Caco-2 (cell line): ENCODE measurements at regions not wholly inside any gene's neighbourhood (a gene's known extent, or its start where the extent isn't known, plus 50 kb on each side); places are given as distances from the start of the nearest gene placed in this dataset.

Source experiments
- BruUV-seq: library from RNA; stranded (reverse); fragments of 400-500 nt; replicated peaks from 2 replicates; lab custom pipeline; 2021; lab: Mats Ljungman, UMichigan
- CTCF ChIA-PET: fragments of 300-600 bp; sonication (Branson Sonifier 250); formaldehyde crosslinking; loops from one replicate; lab custom pipeline; 2022; ENCODE audit warnings: antibody characterized with exemption; lab: Charles Lee
- POLR2A ChIA-PET: fragments of 300-600 bp; sonication (Branson Sonifier 250); formaldehyde crosslinking; loops from one replicate; lab custom pipeline; 2022; ENCODE audit warnings: antibody characterized with exemption; lab: Charles Lee
- DNase-seq, 2 experiments: peaks; one replicate each; pipeline versions ENCODE4 v3.0.0 to v3.0.0-alpha.2; 2020 to 2022
- H3K27me3 ChIP-seq: replicated peaks from 2 replicates; pipeline ENCODE4 v1.6.0; 2011; ENCODE audit warnings: low read length; ENCODE audit not compliant: control insufficient read depth, insufficient read depth
- H3K36me3 ChIP-seq: 2 replicates; pipeline ENCODE4 v1.5.1; 2011; ENCODE audit warnings: low read length; ENCODE audit not compliant: control insufficient read depth, insufficient read depth
- H3K4me1 ChIP-seq: fragments of 250-450 bp; sonication (Bioruptor Pico); 2 replicates; pipeline ENCODE4 v1.5.1; 2020; ENCODE audit warnings: mild to moderate bottlenecking
- H3K4me3 ChIP-seq: 2 replicates; pipeline ENCODE4 v1.5.1; 2011; ENCODE audit warnings: low read depth, mild to moderate bottlenecking, control low read depth, low read length
- H3K9me3 ChIP-seq: fragments of 250-450 bp; sonication (Bioruptor Pico); 2 replicates; pipeline ENCODE4 v1.5.1; 2020; ENCODE audit warnings: mild to moderate bottlenecking, moderate library complexity
- H3K27ac Mint-ChIP-seq: one replicate; pipeline ENCODE4 v1.8.0; 2022; ENCODE audit warnings: mixed read lengths; ENCODE audit not compliant: unreplicated experiment
- H3K27me3 Mint-ChIP-seq: one replicate; pipeline ENCODE4 v1.8.0; 2022; ENCODE audit warnings: mixed read lengths; ENCODE audit not compliant: insufficient read depth, unreplicated experiment
- H3K36me3 Mint-ChIP-seq: one replicate; pipeline ENCODE4 v1.8.0; 2022; ENCODE audit warnings: mild to moderate bottlenecking, mixed read lengths; ENCODE audit not compliant: insufficient read depth, unreplicated experiment
- H3K4me1 Mint-ChIP-seq: one replicate; pipeline ENCODE4 v1.8.0; 2022; ENCODE audit warnings: low read depth, mixed read lengths; ENCODE audit not compliant: unreplicated experiment
- H3K4me3 Mint-ChIP-seq: one replicate; pipeline ENCODE4 v1.8.0; 2022; ENCODE audit warnings: mild to moderate bottlenecking, moderate library complexity, mixed read lengths; ENCODE audit not compliant: unreplicated experiment
- H3K9me3 Mint-ChIP-seq: one replicate; pipeline ENCODE4 v1.8.0; 2022; ENCODE audit warnings: mixed read lengths; ENCODE audit not compliant: unreplicated experiment
- intact Hi-C: fragments of 100-400 bp; cut with micrococcal nuclease; formaldehyde crosslinking; loops from one replicate; pipeline ENCODE4 v1.10.0; 2022; ENCODE audit not compliant: unreplicated experiment
- TF ChIP-seq, protein P1 (sequence below), 2 experiments: fragments of 200-600 bp in 1 of 2; IDR thresholded peaks; 1 replicate in 1 of 2; 2 replicates in 1 of 2; pipeline versions ENCODE4 v1.5.1 to v1.8.0; 2011 to 2022; ENCODE audit warnings: antibody characterized with exemption in 1 of 2, control low read depth in 1 of 2, inconsistent platforms in 1 of 2, low read depth in 1 of 2, low read length in 1 of 2, mild to moderate bottlenecking in 1 of 2, moderate library complexity in 1 of 2; ENCODE audit not compliant: insufficient read depth in 1 of 2, severe bottlenecking in 1 of 2, unreplicated experiment in 1 of 2

DNA sequence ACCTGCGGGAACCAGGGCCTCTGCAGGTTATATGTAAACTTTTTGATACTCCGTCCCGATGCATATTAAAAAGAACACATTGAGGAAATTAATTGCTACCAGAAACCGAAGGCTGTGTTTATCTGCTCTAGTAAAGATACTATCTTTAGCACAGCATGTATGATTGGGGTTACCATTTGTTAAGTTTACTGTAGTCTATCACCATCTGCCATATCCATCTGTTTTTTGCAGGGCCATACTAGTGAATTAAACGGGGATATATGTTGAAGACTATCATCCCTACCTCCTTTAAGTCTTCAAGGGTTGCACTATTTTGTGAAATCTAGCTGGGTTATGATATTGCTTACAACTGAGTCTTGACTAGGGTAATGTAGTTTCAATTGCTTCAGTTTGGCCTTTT is 597.0 kb downstream of the SQOR start:
- no peaks in the 10 kb centered on the region for H3K9me3 Mint-ChIP-seq
- TF ChIP-seq, protein P1, sequence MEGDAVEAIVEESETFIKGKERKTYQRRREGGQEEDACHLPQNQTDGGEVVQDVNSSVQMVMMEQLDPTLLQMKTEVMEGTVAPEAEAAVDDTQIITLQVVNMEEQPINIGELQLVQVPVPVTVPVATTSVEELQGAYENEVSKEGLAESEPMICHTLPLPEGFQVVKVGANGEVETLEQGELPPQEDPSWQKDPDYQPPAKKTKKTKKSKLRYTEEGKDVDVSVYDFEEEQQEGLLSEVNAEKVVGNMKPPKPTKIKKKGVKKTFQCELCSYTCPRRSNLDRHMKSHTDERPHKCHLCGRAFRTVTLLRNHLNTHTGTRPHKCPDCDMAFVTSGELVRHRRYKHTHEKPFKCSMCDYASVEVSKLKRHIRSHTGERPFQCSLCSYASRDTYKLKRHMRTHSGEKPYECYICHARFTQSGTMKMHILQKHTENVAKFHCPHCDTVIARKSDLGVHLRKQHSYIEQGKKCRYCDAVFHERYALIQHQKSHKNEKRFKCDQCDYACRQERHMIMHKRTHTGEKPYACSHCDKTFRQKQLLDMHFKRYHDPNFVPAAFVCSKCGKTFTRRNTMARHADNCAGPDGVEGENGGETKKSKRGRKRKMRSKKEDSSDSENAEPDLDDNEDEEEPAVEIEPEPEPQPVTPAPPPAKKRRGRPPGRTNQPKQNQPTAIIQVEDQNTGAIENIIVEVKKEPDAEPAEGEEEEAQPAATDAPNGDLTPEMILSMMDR (IDR thresholded peaks at IDR 0.05; ENCODE audit: insufficient read depth in 1 of 2, low read depth in 1 of 2, low read length in 1 of 2, severe bottlenecking in 1 of 2, unreplicated experiment in 1 of 2) = no peak
- POLR2A ChIA-PET = no interaction called here
- Histone ChIP-seq H3K9me3 (no peaks in the 10 kb centered on the region), H3K27me3 (no peaks in the 10 kb centered on the region), H3K36me3 (no peaks in the 10 kb centered on the region), H3K4me3 (no peak overlapping the region), H3K4me1 (no peaks in the 10 kb centered on the region)
- BruUV-seq = no TSS peak
- intact Hi-C loops = no loop called here
- H3K27me3 Mint-ChIP-seq = peaks cover 14% of the 10 kb centered on the region
- CTCF ChIA-PET = no interaction called here
- H3K4me3 Mint-ChIP-seq = no peak overlapping the region
- no peaks in the 10 kb centered on the region for H3K4me1 Mint-ChIP-seq
- no peak for DNase-seq
- H3K36me3 Mint-ChIP-seq = no peaks in the 10 kb centered on the region
- H3K27ac Mint-ChIP-seq = no peak overlapping the region

DNA sequence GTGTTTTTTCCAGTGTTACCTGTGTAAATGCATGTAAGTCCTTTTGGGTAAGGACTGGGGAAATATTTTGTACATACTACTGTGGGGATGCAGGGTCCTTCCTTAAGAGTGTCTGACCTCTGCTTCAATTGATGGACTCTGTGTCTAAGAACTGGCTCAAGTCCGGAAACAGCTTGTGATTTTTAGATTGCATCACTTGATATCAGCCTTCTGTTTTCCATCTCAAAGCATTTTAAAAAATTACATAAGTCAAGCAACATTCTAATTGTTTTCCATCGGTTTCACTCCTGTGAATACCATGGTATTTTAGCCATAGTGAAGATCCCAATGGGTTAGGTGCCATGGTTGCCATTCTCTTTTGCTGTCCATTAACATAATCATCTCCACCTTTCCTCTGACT is 597.6 kb downstream of the SQOR start:
- Histone ChIP-seq H3K27me3 (no peaks in the 10 kb centered on the region), H3K36me3 (no peaks in the 10 kb centered on the region), H3K4me1 (no peaks in the 10 kb centered on the region), H3K4me3 (no peak overlapping the region), H3K9me3 (no peaks in the 10 kb centered on the region)
- no peak for DNase-seq
- no TSS peak for BruUV-seq
- TF ChIP-seq, protein P1 (IDR thresholded peaks at IDR 0.05; ENCODE audit: insufficient read depth in 1 of 2, low read depth in 1 of 2, low read length in 1 of 2, severe bottlenecking in 1 of 2, unreplicated experiment in 1 of 2) = no peak
- Mint-ChIP-seq H3K4me1 (no peaks in the 10 kb centered on the region), H3K36me3 (no peaks in the 10 kb centered on the region), H3K4me3 (no peak overlapping the region), H3K27ac (no peak overlapping the region), H3K9me3 (no peaks in the 10 kb centered on the region), H3K27me3 (peaks cover 14% of the 10 kb centered on the region)
- ChIA-PET CTCF (no interaction called here), POLR2A (no interaction called here)
- intact Hi-C loops = no loop called here

DNA sequence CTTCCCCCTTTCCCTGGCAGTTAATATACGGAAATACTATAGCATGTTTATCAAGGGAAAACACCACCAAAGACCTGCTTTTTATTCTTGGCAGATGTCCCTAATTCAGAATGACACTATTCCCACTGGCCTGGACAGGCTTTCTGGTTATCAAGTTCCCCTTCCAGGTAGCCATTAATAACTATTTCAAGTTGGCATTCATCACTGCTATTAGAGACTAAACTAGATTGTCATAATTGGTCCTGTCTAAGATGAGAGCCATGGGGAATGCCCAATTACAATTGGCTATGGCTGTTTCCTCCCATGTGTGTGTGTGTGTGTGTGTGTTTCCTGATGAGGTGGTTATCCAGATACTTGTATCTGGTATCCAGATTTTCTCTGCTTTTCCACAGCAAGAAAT is 608.1 kb downstream of the SQOR start:
- Mint-ChIP-seq H3K9me3 (no peaks in the 10 kb centered on the region), H3K36me3 (no peaks in the 10 kb centered on the region), H3K27me3 (peaks cover 11% of the 10 kb centered on the region), H3K27ac (no peak overlapping the region), H3K4me3 (no peak overlapping the region), H3K4me1 (no peaks in the 10 kb centered on the region)
- H3K27me3 ChIP-seq = no peaks in the 10 kb centered on the region
- POLR2A ChIA-PET = no interaction called here
- TF ChIP-seq, protein P1 (IDR thresholded peaks at IDR 0.05; ENCODE audit: insufficient read depth in 1 of 2, low read depth in 1 of 2, low read length in 1 of 2, severe bottlenecking in 1 of 2, unreplicated experiment in 1 of 2) = no peak
- BruUV-seq = no TSS peak
- intact Hi-C loops = no loop called here
- H3K36me3 ChIP-seq = no peaks in the 10 kb centered on the region
- H3K4me1 ChIP-seq = no peaks in the 10 kb centered on the region
- DNase-seq = no peak
- CTCF ChIA-PET = no interaction called here
- no peak overlapping the region for H3K4me3 ChIP-seq
- no peaks in the 10 kb centered on the region for H3K9me3 ChIP-seq
